COLO668 (cell line): ENCODE measurements at regions not wholly inside any gene's neighbourhood (a gene's known extent, or its start where the extent isn't known, plus 50 kb on each side); places are given as distances from the start of the nearest gene placed in this dataset.

Source experiments
- DNase-seq: peaks from one replicate; lab custom pipeline; 2025; ENCODE audit not compliant: unreplicated experiment; lab: John Stamatoyannopoulos, UW

DNA sequence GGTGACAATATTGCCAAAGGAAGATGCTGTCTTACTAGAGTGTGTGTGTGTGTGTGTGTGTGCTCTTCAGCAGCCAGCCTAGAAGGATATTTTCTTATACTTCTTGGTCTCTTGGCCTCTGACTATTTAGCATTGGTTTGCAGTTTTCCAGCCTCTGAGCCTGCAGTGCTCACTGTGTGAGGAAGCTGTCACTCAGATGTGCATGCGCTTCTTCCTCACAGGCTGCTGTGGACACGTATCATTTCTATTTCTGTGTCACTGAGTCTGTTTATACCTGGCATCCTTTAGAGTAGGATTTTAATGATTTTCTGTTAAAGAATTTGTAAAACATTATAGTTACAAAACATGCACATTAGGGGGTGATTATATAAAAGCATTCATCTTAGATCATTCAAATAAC is 83.3 kb downstream of the ALDH8A1 start:
- DNase-seq = no peak

DNA sequence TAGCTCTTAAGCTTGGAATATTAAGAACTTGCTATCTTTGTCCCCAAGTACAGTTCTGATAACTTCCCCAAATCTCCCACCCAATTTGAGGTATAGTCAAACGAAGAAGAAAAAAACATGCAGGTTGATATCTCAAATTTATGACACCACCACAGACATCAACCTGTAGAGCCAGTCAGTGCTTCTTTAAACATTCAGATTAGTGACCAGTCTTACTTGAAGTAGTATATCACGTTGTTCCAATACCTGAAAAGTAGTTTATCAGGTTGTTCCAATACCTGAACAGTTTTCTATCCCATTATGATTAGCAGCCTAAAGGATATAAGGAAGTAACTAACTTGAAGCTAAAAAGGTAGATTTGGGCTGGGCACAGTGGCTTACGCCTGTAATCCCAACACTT is 85.3 kb downstream of the ALDH8A1 start:
- no peak for DNase-seq

DNA sequence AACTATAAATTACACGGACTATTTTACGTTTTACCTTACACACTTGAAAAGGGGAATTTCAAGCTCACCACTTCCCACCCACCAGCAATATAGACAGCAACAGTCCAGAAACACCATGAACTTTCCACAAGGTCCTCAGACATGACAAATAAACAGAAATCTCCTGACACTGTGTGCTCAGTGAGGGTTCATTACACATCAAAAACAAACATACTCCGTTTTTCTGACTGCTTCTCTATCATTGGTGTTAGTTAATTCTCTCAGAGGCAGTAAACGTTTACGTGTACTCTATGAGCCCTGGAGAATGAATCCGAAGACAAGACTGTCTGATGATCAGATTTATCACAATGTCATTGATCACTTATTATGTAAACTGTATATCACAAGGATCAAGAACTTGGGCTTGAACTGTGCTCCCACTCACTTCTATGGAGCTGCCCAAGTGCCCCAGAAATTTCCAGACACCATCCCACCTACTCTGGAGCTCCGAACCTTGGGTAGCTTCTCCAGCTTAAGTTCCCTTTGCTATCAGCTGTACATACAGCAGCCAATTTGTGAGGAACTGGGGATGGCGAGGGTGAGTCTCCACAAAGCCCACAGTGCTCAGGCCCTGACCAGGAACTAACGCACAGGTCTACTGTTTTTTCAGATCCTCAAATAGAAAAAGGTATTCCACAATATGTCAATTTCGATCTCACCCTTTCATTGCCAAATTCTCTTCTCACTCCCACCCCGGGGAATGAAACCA is 86.0 kb downstream of the ALDH8A1 start:
- peak; percentile 7 for DNase-seq

DNA sequence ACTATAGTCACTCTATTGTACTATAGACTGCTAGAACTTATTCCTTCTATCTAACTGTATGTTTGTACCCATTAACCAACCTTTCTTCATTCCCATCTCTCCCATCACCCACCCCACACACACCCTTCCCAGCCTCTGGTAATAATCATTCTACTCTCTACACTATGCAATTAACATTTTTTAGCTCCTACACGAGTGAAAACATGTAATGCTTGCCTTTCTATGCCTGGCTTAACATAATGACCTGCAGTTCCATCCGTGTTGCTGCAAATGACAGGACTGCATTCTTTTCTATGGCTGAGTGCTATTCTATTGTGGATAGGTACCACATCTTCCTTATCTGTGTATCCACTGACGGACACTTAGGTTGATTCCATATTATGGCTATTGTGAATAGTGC is 95.5 kb downstream of the ALDH8A1 start:
- DNase-seq = no peak

DNA sequence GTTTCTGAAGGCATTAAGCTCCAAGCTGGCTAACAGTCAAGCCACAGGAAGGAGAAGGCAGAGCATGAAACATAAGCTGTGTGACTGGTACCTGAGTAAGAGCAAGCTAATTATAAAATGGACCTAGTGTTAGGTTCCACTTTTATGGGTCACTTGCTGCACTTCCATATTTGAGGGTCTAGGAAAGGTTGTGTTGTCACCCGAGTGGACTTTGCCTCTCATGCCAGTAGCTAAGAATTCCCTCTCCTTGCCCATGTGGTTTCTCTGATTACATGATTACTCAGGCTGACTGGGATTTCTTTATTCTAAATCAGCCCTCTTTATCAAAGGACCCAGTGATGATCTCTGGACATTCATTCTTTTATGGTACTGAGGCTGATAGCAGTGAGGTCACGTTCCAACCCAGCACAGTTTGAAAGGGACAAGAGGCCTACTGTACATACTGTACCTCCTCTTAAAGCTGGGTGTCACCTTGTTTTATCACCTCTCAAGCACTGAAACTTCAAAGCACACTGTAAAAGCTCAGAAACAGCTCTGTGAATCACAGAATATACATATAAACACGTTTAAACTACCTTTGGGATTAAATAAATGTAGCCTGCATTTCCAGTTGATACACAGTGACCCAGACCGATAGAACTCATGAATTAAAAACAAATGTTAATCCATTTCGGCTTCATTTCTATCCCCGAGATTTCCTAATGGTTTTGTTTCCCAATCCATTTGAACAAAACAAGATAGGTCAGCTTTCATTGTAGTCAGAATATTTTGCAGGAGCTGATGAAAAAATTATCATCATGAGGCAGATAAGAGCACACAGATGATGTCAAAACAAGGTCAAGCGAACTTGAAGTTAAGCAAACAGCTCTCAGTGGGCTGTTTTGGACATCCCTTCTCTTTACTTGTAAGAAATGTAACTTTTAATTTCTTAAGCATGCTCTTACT is 96.5 kb downstream of the ALDH8A1 start:
- DNase-seq = no peak

DNA sequence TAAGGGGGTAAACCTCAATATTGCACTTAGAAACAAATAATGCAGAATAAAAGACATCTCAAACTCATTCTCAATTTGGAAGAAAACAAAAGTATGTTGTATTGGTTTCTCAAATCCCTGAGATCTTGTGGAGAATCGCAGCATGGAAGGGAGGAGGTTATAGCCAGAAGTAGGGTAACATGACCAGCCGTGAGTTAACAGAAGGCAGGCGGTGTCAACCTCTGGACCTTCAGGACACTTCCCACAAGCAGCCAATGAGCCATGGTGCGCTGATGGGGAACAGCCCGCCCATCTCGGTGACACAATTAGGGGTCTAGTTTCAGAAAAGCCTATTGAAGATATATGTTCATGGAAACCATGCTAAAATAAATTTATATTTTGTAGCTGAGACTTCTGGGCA is 98.4 kb downstream of the ALDH8A1 start:
- DNase-seq = no peak

DNA sequence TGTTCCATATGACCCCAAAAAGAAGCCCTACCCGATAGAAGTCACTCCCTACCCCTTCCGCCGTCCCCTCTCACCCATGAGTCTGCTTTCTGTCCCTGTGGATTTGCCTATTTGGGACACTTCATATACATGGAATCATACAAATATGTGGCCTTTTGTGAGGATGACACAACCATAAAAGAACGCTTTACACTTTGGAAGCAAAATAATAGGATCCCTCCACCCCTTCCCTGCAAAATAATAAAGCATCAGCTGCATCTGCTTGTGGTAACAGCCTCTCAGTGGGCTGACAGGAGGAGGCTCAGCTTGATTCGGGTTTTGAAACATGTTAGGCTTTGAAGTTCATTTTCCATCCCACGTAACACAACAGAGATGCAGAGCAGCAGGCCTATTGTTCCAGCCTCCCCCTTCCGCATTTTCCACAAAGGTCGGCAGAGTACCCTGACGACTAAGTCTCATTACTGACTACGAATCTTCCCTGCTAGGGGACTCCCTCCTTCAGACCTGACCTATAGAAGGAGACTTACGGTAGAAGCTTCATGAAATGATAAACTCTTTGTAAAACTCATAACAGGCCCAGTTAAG is 99.1 kb downstream of the ALDH8A1 start:
- no peak for DNase-seq

DNA sequence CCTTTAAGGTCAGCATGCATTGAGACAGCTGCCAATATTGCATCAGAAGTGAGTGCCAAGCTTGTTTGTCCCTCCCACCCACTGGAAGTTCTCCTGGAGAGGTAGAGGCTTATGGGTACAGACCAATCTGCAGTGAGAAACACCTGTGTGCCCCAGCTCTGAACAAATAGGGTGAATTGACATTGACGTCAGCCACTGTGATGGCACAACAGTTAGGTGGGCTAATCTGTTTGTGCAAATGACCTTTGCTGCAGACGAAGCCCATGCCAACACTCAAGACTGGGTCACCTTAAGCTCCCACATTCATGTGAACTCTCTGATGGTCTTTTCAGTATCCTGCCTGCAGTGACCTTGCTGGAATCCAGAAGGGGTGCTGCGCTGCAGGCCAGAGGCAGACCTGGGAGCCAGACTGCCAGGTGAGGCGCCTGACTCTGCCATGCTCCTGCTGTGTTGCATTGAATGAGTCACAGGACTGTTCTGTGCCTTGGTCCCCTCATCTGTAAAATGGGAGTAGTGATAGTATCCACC is 99.9 kb downstream of the ALDH8A1 start:
- no peak for DNase-seq

DNA sequence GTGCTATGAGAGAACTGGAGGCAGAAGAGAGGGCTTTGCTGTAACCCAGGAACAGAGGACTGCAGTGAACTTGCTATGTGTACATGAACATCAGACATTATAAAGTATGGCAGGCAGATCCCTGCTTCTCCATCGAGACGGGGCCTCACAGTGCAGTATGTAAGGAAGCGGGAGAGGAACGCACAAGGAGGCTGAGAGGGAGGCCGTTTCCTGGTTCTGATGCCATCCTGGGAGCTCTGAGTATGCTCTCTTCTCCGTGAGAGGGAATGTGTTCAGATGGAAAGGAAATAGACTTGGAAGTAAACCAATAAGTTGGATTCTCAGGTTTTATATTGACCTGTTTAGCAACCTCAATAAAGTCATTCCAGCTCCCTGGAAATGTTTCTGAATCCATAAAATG is 101.8 kb downstream of the ALDH8A1 start:
- no peak for DNase-seq

DNA sequence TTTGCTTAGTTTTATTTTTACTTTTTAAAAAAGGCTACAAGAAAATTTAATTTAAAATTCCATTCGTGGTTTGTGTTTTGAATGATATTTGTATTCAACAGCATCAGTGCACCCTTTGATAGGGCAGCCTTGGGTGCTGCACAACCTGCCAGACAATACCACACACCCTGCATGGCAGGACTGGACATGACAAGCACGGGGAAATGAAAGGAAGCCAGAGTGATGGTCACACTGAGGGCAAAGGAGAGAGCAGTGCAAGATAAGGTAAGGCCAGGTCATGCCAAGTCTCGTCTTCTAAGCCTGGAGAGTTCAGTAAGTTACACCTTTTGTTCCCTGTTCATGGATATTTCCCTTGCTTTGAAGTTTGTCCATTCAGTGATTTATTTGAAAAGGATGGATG is 103.0 kb downstream of the ALDH8A1 start:
- DNase-seq = no peak

DNA sequence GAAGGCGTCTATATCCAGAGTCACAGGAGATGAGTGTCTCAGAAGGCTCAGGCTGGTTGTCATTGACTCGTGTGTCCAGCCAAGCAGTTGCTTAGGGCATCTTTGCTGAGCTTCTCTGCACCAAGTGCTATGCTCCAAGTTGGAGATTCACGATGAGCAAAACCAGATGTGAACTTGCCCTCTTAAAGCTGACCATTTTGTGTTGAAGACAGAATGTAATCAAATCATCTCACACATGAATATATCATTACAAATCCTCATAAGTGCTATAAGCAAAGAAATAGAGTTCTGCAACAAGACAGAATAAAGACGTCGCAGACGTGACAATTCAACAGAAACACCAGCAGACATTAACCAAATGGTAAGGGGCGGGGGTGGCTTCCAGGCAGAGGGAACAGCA is 103.9 kb downstream of the ALDH8A1 start:
- DNase-seq = no peak

DNA sequence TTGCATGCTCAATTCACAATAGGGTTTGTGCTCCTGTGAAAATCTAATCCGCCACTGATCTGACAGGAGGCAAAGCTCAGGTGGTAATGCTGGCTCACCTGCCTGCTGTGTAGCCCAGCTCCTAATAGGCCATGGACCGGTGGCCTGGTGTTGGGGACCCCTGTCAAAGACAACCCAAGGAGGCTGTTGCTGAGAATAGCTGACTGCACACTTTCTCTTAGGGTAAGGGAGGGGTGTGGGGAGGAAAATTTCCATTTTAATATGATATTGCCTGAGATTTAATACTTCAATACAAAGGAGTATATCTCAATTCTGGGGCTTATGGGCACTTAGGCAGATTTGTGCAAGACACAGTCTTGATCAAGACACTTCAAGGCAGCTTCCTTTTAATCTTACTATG is 105.8 kb downstream of the ALDH8A1 start:
- DNase-seq = no peak

DNA sequence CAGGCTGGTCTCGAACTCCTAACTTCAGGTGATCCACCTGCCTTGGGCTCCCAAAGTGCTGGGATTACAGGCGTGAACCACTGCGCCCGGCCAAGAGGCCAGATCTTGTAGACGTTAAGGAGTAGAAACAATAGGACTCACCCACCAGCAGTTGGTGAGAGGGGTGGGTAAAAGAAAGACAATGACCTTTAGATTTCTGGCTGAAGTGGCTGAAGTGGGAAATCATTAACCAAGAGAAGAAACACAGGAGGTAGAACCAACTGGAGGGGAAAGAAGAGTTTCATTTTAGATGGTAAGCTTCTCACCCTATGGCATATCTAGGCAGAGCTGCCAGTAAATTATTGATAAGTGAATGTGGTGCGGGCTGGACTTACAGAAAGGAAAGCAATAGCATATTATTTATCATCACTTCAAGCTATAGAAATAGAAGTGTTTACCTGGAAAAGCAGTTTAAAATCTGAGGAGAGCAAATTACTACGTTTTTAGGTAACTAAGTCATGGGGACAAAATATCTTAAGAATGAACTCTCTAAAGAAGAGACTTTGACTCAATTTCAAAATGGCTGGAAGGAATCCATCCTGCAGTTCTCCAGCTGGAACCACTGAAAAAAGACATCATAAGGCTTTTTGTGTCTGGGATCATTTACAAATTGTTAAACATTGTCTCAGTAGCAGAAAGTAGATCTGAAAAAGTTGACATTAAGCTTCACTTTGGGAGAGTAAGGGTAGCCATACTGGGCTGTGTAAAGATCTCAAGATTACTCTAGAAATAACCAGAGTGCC is 109.6 kb downstream of the ALDH8A1 start:
- DNase-seq = peak; percentile 9

DNA sequence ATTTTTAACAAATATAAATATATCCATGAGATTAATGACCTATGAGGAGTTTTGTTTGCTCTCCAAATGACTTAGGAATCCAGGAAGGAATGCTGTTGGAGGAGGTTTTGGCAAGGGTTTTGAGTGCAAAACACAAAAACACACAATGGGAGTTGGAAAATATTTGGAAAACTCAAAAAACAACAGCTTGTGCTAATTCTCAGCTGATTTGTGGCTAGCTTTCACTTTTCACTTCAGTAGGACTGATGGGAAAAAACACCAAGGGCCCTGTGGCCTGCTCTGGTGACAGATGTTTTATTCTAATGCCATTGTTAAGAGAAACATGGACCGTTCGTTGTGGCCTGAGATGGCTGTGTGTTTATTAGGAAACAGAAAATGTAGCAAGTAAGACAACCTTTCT is 113.9 kb downstream of the ALDH8A1 start:
- DNase-seq = no peak

DNA sequence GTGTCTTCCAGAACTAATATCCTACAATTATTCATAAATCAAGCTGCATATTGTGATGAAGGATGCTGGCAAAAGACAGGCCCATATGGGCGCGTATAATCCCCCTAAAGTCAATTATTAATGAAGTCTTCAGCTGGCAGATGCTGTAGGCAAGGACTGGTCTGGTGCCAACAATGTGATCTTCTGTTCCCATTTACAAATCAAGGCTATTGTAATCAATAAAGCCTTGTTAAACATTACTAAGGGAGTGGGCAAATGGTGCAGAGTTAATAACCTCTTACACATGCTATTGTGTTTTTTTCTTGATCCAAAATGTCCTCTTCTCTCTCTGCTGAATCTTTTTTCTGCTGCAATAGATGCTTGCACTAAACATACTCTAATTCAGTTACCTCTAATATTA is 119.0 kb downstream of the ALDH8A1 start:
- peak; percentile 20 for DNase-seq

DNA sequence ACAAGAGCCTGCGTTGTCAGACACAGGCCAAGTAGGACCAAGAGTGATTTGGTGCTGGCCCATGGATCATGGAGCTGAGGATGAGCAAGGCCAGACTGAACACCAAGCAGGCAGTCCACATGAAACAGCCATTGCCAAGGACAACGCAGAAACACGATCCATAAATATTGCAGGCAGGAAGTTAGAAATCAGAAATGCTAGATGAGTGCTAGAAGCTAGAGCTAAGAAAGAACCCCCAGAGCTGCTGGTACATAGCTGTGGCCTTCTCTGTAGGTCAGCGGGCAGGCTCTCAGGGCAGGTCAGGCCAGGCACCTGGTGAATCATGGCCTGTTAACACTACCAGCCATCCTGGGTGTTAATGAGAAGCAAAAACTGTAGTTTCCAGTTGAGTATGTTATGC is 119.7 kb downstream of the ALDH8A1 start:
- DNase-seq = peak; percentile 7

DNA sequence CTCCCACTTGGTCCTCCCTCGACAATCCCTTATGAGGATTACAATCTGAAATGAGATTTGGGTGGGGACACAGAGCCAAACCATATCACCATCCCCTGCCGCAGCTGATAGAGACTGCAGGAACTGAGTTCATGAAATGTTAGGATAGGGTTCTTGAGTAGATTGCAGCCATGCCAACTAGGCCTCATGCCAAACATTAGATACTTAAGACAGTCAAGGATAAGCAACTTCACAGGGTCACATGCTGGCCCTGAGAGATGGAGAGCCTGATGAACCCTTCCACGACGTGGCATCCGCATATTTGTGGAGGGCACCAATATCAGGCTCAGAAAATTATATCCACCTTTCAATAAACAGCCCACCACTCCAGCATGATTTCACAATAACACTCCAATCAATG is 121.3 kb downstream of the ALDH8A1 start:
- no peak for DNase-seq

DNA sequence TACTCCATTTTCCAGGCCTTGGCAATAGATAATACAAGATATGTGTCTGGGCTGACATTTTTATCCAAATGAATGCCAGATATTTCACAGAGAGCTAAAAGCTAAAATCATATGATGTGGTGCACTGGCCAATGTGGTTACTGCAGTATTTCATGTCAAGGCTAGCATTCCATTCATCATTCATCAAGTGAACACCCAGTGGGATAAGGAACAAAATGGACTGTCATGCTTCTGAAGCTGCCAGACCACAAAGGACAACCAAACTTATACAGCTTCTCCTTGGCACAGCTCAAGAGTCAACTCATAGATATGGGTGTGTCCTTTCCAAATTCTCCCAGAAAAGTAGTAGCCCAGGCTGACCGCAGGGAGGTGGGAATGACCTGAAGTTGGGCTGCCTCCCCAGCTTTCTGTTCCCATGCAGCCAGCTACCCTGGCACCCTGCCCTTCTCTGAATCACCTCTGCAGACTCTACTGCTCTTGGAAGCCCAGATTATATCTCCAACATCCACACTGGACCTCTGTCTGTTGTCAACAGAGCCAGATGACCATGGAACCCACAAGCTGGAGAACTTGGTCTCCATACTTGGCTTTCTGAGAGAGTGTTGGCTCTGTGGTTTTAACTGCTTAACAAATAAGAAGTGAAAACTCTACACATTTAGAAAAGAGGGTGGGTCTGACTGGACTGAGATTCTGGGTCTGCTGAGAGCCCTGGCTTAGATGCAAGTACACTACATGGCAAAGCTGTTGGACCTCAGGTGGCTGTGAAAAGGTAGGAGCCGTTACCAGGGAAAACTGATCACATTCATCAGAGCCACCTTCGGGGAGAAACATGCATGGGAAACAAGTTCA is 122.8 kb downstream of the ALDH8A1 start:
- no peak for DNase-seq

DNA sequence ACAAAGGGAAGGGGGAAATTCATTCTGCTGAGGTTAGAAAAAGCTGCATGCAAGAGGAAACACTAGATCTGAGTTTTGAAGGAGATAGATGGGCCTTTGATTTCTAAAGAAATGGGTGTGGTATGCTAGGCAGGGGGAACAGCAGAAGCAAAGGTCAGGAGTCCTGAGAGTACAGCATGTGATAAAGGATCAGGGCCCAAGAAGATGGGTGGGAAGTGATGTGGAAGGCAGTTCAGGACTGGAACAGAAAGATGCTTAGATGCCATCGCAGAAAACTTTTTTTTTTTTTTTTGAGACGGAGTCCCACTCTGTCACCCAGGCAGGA is 126.2 kb downstream of the ALDH8A1 start:
- DNase-seq = no peak
